NCI-H146 treated with DMSO at 0.1 percent for 48 hours (cell line): ENCODE measurements at regions not wholly inside any gene's neighbourhood (a gene's known extent, or its start where the extent isn't known, plus 50 kb on each side); places are given as distances from the start of the nearest gene placed in this dataset.
"Not testable (repeated sequence)": the region's sequence is repeated elsewhere in the genome, so short reads cannot be mapped to it uniquely, and the experiment has no call there.

Source experiments
- DNase-seq: peaks from one replicate; lab custom pipeline; 2025; ENCODE audit not compliant: unreplicated experiment; lab: John Stamatoyannopoulos, UW

- DNase-seq = no peak
These were observed 399.2 kb downstream of the CPS1 start for GRCh38 chr2:210955591-210955990.

- no peak for DNase-seq
These were observed 399.7 kb downstream of the CPS1 start for GRCh38 chr2:210956101-210956500.

- no peak for DNase-seq
These were observed 404.9 kb downstream of the CPS1 start for GRCh38 chr2:210961249-210961648.

- DNase-seq = no peak
These were observed 407.0 kb downstream of the CPS1 start for GRCh38 chr2:210963386-210963785.

GRCh38 chr2:210964141-210964764, 407.9 kb downstream of the CPS1 start:
- no peak for DNase-seq

GRCh38 chr2:210965472-210965871, 409.1 kb downstream of the CPS1 start:
- no peak for DNase-seq

GRCh38 chr2:210966330-210966729, 409.9 kb downstream of the CPS1 start:
- no peak for DNase-seq

GRCh38 chr2:210971431-210971830, 415.0 kb downstream of the CPS1 start:
- DNase-seq = no peak

- not testable (repeated sequence) for DNase-seq
These were observed 430.4 kb downstream of the CPS1 start for GRCh38 chr2:210986806-210987205.

GRCh38 chr2:210991107-210991506, 434.7 kb downstream of the CPS1 start:
- DNase-seq = no peak

- DNase-seq = no peak
These were observed 437.7 kb downstream of the CPS1 start for GRCh38 chr2:210994104-210994503.

- no peak for DNase-seq
These were observed 441.0 kb downstream of the CPS1 start for GRCh38 chr2:210997373-210997772.

GRCh38 chr2:210998334-210998733, 441.9 kb downstream of the CPS1 start:
- DNase-seq = no peak

- DNase-seq = no peak
These were observed 458.0 kb downstream of the CPS1 start for GRCh38 chr2:211014376-211014775.

- DNase-seq = no peak
These were observed 458.5 kb downstream of the CPS1 start for GRCh38 chr2:211014906-211015305.

GRCh38 chr2:211025089-211025488, 468.7 kb downstream of the CPS1 start:
- not testable (repeated sequence) for DNase-seq

- no peak for DNase-seq
These were observed 469.7 kb downstream of the CPS1 start for GRCh38 chr2:211026109-211026508.

- DNase-seq = no peak
These were observed 471.6 kb downstream of the CPS1 start for GRCh38 chr2:211027976-211028375.

GRCh38 chr2:211033765-211034164, 477.4 kb downstream of the CPS1 start:
- DNase-seq = peak; percentile 78

- peak; percentile 25 for DNase-seq
These were observed 479.3 kb downstream of the CPS1 start for GRCh38 chr2:211035548-211036185.

- DNase-seq = peak; percentile 45
These were observed 488.6 kb downstream of the CPS1 start for GRCh38 chr2:211045025-211045424.

GRCh38 chr2:211049321-211050018, 493.1 kb downstream of the CPS1 start:
- no peak for DNase-seq
